ACC112 (cell line): ENCODE measurements at regions not wholly inside any gene's neighbourhood (a gene's known extent, or its start where the extent isn't known, plus 50 kb on each side); places are given as distances from the start of the nearest gene placed in this dataset.

ENCODE experiments used
- H2AFZ ChIP-seq: fragments of 200-600 bp; sonication (generic); one replicate; pipeline ENCODE4 v1.6.0; 2017; ENCODE audit warnings: antibody characterized with exemption, low read length; ENCODE audit not compliant: unreplicated experiment
- H3K27ac ChIP-seq: fragments of 200-600 bp; sonication (generic); 2 replicates; pipeline ENCODE4 v1.5.1; 2014; ENCODE audit warnings: low read depth, mild to moderate bottlenecking, antibody characterized with exemption, low read length, moderate library complexity
- H3K27me3 ChIP-seq: fragments of 200-600 bp; sonication (generic); 2 replicates; pipeline ENCODE4 v1.6.1; 2014; ENCODE audit warnings: mild to moderate bottlenecking, antibody characterized with exemption, low read length, moderate library complexity, mixed read lengths; ENCODE audit not compliant: insufficient read depth
- H3K36me3 ChIP-seq: fragments of 200-600 bp; sonication (generic); 2 replicates; pipeline ENCODE4 v1.6.1; 2016; ENCODE audit warnings: mild to moderate bottlenecking, antibody characterized with exemption, low read length, moderate library complexity, mixed read lengths; ENCODE audit not compliant: insufficient read depth
- H3K4me1 ChIP-seq: fragments of 200-600 bp; sonication (generic); one replicate; pipeline ENCODE4 v1.6.1; 2016; ENCODE audit warnings: low read length, mixed read lengths; ENCODE audit not compliant: insufficient read depth, unreplicated experiment, control insufficient read depth
- H3K4me3 ChIP-seq: fragments of 200-600 bp; sonication (generic); 2 replicates; pipeline ENCODE4 v1.5.1; 2014; ENCODE audit warnings: mild to moderate bottlenecking, low read depth, low read length
- H3K79me2 ChIP-seq: fragments of 200-600 bp; sonication (generic); one replicate; pipeline ENCODE4 v1.6.0; 2016; ENCODE audit warnings: low read length; ENCODE audit not compliant: control insufficient read depth, unreplicated experiment, insufficient read depth

DNA sequence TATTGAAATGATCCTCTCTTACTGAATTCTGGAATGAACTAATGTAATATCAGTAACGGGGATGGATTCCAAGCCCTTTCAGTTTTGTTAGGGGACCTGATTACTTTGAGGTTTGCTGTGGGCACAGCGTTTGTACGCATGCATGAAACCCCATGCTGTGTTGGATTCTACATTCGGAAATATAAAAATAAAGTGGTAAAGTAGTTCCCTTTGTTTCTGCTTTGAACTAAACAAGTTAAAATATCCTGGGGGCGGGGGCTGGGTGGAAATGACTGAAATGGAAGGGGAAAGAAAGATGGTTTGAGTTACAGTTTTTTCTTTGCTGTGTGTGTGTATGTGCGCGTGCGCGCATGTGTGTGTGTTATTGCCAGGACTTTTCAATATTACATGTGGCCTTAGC, 196.5 kb upstream of the OPRM1 start:
- Histone ChIP-seq H3K27me3 (no peaks in the 10 kb centered on the region; the same call in 1 of the 2 replicates), H3K79me2 (no peaks in the 10 kb centered on the region), H3K27ac (no peak overlapping the region), H3K4me1 (no peaks in the 10 kb centered on the region), H3K36me3 (no peaks in the 10 kb centered on the region), H2AFZ (no peak overlapping the region), H3K4me3 (no peak overlapping the region)

DNA sequence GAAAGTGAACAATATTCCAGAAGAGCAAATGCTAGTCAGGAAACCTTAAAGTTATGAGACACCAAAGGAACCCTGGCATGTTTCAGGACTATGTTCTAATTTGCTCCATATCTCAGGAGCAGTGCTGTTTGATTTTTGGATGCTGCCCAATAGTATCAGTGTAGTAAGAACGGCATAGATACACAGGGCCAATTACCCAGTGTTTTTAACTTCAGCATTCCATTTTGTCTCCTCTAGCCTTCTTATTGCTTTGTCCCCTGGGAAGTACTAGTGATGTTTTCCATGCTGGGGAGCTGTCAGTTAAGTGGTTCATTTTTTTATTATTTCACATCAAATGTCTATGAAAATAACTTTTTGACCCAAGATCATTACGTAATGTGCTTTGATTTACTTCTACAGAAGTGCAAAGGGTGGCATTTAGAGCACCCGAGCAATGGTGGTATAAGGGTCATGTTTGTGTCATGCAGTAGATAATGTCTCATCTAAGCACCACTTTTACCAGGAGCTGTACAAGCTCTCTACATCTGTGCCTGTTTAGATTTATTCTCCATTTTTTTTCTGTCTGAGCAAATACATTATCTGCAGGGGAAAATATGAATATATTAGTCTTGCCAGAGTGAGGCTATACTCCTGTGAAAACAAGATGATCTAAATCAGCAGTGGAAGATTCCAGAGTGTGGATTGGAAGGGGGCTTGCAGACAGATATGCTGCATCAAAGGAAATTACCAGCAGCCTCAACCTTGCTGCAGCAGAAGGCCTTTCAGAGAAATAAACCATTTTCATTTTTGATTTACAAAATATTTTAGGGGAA, 198.8 kb upstream of the OPRM1 start:
- H3K27me3 ChIP-seq: no peaks in the 10 kb centered on the region; the same call in 1 of the 2 replicates
- H3K36me3 ChIP-seq: no peaks in the 10 kb centered on the region
- H3K27ac ChIP-seq: no peak overlapping the region
- H3K4me3 ChIP-seq: no peak overlapping the region
- H2AFZ ChIP-seq: no peak overlapping the region
- no peaks in the 10 kb centered on the region for H3K4me1 ChIP-seq
- no peaks in the 10 kb centered on the region for H3K79me2 ChIP-seq

DNA sequence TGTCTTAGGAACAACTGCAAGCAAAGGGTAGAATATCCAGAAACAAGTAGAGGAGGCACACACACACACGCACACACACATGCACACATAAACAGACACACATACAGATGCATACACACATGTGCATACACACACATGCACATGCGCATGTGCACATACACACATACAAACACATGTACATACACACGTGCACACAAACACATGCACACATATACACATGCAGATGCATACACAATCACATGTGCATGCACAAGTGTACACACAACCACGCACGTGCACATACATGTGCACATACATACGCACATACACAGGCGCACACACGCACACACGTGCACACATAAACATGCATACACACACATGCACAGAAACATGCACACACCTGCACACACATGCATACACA, 206.5 kb upstream of the OPRM1 start:
- Histone ChIP-seq H3K36me3 (no peaks in the 10 kb centered on the region), H3K4me1 (no peaks in the 10 kb centered on the region), H3K79me2 (no peaks in the 10 kb centered on the region), H2AFZ (no peak overlapping the region), H3K27me3 (no peaks in the 10 kb centered on the region), H3K4me3 (no peak overlapping the region), H3K27ac (no peak overlapping the region)

GRCh38 chr6:153831350-153832078, 207.5 kb upstream of the OPRM1 start:
- no peak overlapping the region for H3K27ac ChIP-seq
- H3K36me3 ChIP-seq: no peaks in the 10 kb centered on the region
- H3K27me3 ChIP-seq: no peaks in the 10 kb centered on the region
- no peaks in the 10 kb centered on the region for H3K79me2 ChIP-seq
- no peak overlapping the region for H2AFZ ChIP-seq
- no peak overlapping the region for H3K4me3 ChIP-seq
- no peaks in the 10 kb centered on the region for H3K4me1 ChIP-seq

DNA sequence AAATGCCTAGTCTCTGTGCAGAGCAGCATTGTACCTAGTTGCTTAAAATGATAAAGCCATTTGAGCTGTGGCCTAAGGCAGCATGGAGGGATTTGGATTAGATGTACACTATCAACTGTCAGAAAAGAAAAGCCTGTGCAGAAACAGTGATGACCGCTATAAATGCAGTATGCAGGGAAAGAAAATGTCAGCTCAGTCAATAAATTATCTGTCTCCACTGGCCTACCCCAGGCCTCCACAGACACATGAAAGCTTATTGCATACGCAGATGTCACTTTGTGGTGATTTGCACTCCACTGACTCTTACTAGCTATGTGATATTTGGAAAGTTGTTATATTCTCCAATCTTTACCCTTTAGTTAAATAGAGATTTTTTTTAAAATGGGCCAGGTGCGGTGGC, 221.9 kb upstream of the OPRM1 start:
- Histone ChIP-seq H3K4me3 (no peak overlapping the region), H3K27me3 (no peaks in the 10 kb centered on the region), H2AFZ (no peak overlapping the region), H3K36me3 (no peaks in the 10 kb centered on the region), H3K79me2 (no peaks in the 10 kb centered on the region), H3K27ac (no peak overlapping the region), H3K4me1 (no peaks in the 10 kb centered on the region)

DNA sequence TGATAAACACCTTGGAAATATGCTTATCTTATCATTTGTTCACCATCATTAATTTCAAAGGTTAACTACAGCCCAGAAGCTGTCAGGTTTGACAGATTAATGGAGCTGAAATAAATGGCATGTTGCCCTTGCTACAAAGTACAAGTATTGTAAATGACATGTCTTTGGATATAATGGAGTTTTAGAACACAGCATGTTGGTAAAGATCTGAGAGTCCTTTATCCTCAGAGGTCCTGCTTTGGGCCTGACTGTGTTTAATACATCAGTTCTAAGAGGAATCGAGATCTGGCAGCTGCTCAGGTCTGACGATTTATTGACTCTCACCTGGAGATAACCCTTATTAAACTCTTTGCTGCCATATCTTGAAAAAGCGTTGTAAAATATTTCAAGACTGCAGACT, 222.7 kb upstream of the OPRM1 start:
- Histone ChIP-seq H3K36me3 (no peaks in the 10 kb centered on the region), H3K27me3 (no peaks in the 10 kb centered on the region), H3K4me3 (no peak overlapping the region), H2AFZ (no peak overlapping the region), H3K79me2 (no peaks in the 10 kb centered on the region), H3K4me1 (no peaks in the 10 kb centered on the region), H3K27ac (no peak overlapping the region)

GRCh38 chr6:153814136-153814535, 224.9 kb upstream of the OPRM1 start:
- Histone ChIP-seq H3K36me3 (no peaks in the 10 kb centered on the region), H3K4me3 (no peak overlapping the region), H2AFZ (no peak overlapping the region), H3K27ac (no peak overlapping the region), H3K27me3 (no peaks in the 10 kb centered on the region), H3K79me2 (no peaks in the 10 kb centered on the region), H3K4me1 (no peaks in the 10 kb centered on the region)

DNA sequence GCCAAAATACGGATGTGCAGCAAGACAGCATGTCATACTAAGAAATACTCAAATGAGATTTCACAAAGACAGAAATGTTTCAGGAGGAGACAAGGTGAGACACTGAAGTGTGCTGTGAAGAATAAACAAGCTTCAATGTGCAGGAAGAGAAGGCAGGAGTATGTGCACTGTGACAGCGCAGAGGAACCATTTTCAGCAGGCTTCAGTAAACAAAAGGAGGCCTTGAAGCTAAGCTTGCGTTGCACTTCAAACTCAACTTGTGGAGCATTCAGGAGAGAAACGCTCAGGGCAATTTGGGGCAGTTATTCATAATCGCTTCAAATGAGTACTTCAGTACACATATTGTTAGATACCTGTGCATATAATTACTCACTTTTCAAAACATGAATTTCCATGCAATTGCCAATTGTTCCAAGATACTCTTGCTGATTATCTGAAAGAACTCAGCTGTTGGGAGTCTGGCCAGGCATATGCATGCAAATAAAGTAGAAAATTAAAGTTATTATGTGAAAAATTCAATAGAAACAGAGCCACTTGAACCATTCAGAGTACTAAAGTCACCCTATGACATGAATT, 234.2 kb upstream of the OPRM1 start:
- H3K27me3 ChIP-seq: no peaks in the 10 kb centered on the region
- H2AFZ ChIP-seq: no peak overlapping the region
- no peak overlapping the region for H3K4me3 ChIP-seq
- H3K27ac ChIP-seq: no peak overlapping the region
- no peaks in the 10 kb centered on the region for H3K36me3 ChIP-seq
- no peaks in the 10 kb centered on the region for H3K79me2 ChIP-seq
- H3K4me1 ChIP-seq: no peaks in the 10 kb centered on the region

- Histone ChIP-seq H3K36me3 (no peaks in the 10 kb centered on the region), H3K27me3 (no peaks in the 10 kb centered on the region), H3K27ac (no peak overlapping the region), H3K4me3 (no peak overlapping the region), H2AFZ (no peak overlapping the region), H3K79me2 (no peaks in the 10 kb centered on the region), H3K4me1 (no peaks in the 10 kb centered on the region)
Observed at GRCh38 chr6:153801917-153802316, 237.1 kb upstream of the OPRM1 start.

DNA sequence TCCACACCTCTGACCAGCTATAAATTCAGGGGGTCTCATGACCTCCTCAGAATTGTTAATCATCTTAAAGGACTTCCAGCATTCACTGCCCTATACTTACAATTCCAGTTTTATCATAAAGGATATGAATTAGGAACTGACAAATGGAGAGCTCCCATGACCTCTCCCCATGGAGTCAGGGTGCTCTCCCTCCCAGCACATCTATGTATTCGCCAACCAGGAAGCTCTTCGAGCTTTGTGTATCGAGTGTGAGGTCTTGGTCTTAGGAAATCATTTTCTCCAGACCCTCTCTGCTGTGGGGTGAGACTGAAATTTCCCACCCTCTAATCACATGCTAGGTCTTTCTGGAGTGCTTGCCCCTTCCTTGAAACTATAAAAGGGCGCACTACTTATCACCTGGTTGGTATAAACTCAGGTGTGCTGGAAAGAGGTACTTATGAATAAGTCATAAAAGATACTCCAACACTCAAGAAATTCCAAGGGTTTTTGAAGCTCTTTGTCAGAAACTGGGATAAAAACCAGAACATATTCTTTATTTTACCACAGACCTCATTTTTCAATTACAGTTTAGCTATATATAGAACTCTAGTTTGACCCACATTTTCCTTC, 238.4 kb upstream of the OPRM1 start:
- Histone ChIP-seq H2AFZ (no peak overlapping the region), H3K79me2 (no peaks in the 10 kb centered on the region), H3K27me3 (no peaks in the 10 kb centered on the region), H3K4me3 (no peak overlapping the region), H3K27ac (no peak overlapping the region), H3K36me3 (no peaks in the 10 kb centered on the region), H3K4me1 (no peaks in the 10 kb centered on the region)
